ENCODE measurements at regions not wholly inside any gene's neighbourhood (a gene's known extent, or its start where the extent isn't known, plus 50 kb on each side); places are given as distances from the start of the nearest gene placed in this dataset.
A peak's percentile ranks its signal among the peaks of the same experiment; 100 is the strongest.
"Not testable (repeated sequence)": the region's sequence is repeated elsewhere in the genome, so short reads cannot be mapped to it uniquely, and the experiment has no call there.

- not testable (repeated sequence) for DNase-seq
These were observed 94.4 kb downstream of the TRIM43 start for GRCh38 chr2:95686056-95686825.

DNA sequence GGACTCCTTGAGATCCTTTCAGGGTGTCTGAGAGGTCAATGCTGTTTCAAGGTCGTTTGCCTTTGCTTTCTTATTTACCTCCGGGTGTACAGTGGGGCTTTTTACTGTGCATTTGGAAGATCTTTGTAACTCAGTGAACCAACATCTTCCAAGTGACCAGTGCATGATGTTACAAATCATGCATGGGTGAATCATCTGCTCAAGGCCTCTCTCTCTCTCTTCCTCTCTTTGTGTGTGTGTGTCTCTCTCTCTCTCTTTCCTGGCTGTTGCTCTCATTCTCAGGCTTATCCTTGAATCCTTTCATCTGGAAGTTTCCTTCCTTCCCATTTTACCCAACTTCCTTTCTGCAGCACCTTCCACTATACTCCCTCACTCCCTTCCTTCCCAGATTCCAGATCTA is 96.1 kb downstream of the TRIM43 start:
- not testable (repeated sequence) for DNase-seq

DNA sequence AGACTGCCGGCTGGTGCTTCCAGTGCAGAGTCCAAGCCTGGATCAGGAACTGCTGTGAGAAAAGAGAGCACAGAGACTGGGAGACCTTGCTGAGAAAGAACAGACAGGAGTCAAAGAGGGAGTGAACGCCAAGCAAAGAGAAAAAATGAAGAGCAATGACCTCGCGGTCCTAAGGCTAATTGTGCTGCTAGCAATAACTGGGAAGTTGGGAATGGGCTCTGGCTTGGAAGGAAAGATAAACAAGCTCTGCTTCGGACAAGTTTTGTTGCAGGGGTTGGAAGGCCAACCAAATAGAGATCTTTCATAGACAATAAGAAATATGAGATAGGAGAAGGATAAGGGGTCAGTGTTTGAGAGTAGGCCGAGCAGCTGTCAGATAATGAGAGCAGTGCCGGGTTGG is 99.4 kb downstream of the TRIM43 start:
- not testable (repeated sequence) for DNase-seq

DNA sequence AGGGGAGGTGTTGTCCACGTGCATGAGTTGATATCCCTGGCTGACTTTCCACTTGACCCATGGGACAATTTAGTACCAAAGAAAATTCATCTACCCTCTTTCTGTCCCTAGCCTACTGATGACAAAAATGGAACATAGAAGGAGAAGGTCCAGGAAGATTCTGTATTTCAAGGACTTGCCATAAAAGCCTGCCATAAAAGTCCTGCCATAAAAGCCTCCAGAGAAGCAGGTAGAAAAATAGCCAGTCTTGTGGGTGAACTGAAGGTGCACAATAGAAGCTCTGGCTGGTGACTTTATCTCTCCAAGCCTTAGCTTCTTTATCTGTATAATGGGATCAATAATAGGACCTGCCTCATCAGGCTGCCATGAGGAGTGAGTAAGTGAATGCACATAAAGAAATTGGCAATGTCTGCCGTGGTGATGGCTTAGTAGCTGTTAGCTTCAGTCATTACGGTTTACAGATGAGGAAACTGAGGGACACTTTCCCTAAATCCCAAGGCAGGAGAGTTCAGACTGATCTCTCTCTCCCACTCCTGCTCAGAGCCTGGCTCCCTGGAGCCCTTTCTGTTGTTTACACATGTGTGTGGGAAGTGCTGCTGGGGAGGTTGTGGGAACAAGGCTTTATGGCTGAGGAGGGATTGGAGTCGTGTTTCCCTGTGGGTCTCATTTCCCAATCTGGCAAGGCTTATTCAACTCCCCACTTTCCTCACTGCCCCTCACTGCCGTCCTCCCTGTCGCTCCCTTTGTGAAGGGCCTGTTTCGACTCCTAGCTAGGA is 101.5 kb downstream of the TRIM43 start:
- DNase-seq, result not testable (repeated sequence)

GRCh38 chr2:95695613-95696012 is 103.8 kb downstream of the TRIM43 start:
- no peak for DNase-seq

- DNase-seq, result no peak
These were observed 106.3 kb downstream of the TRIM43 start for GRCh38 chr2:95698146-95698545.

- DNase-seq, result not testable (repeated sequence)
These were observed 107.7 kb downstream of the TRIM43 start for GRCh38 chr2:95699201-95700184.

GRCh38 chr2:95700519-95700918 is 108.7 kb downstream of the TRIM43 start:
- DNase-seq, result peak in 3 of 14 donors; percentile 4 to 29 (median 6)

DNA sequence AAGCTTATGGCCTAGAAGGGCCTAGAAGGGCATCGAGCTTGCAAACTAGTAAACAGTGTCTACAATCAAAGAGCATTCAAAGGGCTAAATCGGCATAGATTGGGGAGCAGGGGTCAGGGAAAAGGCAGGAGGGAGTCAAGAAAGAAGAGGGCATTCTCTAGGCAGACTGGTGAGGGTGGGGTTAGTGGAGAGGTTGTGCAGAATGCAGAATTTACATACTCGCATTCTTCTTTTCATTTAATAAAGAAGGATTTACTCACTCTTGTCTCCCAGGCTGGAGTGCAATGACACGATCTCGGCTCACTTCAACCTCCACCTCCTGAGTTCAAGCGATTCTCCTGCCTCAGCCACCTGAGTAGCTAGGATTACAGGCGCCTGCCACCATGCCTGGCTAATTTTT is 110.7 kb downstream of the TRIM43 start:
- no peak for DNase-seq

GRCh38 chr2:95707161-95707560 is 115.4 kb downstream of the TRIM43 start:
- DNase-seq, result peak in 1 of 14 donors; percentile 35

DNA sequence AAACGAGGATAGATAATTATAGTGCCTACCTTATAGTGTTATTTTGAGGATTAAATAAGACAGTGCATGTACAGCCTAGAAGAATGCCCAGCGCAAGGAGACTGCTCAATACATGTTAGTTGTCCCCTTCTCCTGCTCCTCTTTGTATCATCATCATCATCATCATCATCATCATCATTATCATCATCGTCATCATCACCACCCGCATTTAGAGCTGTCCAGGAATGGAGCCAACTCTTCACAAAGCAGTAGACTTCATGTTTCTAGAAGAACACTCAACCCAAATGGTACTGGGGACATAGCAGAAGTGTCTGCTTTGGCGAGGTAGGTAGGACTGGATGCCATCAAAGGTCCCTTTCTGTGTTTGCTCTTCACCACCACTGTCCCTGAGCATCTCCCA is 116.0 kb downstream of the TRIM43 start:
- no peak for DNase-seq

GRCh38 chr2:95709831-95710230 is 118.0 kb downstream of the TRIM43 start:
- DNase-seq, result no peak

- DNase-seq, result not testable (repeated sequence)
These were observed 121.8 kb downstream of the TRIM43 start for GRCh38 chr2:95713470-95714177.

- DNase-seq, result not testable (repeated sequence)
These were observed 122.6 kb downstream of the TRIM43 start for GRCh38 chr2:95714398-95714797.

- DNase-seq, result no peak
These were observed 127.8 kb downstream of the TRIM43 start for GRCh38 chr2:95719473-95720060.

DNA sequence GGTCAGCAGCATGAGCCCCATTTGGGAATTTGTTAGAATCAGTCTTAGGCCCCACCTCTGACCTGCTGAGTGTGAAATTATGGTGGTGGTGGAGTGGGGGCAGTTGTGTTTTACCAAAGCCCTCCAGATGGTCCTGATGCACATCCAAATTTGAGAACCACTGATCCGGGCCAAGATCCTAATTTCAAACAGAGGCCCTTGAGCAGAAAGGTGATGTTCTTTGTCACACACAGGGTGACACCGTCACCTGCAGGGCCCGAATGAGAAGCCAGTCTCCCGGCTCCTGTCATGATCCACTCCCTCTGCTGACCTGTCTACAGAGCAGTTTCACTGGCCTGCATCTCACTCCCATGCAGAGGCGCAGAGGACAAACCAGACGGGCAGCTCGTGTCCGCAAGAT is 129.9 kb downstream of the TRIM43 start:
- DNase-seq, result no peak

GRCh38 chr2:95722131-95722697 is 130.4 kb downstream of the TRIM43 start:
- no peak for DNase-seq

- DNase-seq, result not testable (repeated sequence)
These were observed 131.9 kb downstream of the TRIM43 start for GRCh38 chr2:95723627-95724210.

GRCh38 chr2:95725191-95725590 is 133.4 kb downstream of the TRIM43 start:
- DNase-seq, result not testable (repeated sequence)

DNA sequence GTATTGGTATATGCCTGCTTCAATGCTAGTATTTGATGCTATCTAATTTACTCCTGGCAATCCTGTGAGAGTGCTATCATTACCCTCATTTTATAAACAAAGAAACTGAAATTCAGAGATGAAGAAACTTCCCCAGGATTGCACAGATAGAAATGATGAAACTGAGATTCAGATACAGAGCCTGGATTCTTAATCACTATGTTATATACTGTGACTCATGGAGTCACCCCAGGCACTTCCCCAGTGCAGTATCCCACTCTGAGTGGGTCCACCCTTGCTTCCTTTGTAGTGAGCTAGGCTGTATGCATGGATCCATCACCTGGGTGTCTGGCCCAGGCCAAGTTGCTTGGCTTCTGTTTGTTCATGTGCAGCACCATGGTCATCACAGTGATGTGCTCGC is 133.9 kb downstream of the TRIM43 start:
- DNase-seq, result not testable (repeated sequence)

DNA sequence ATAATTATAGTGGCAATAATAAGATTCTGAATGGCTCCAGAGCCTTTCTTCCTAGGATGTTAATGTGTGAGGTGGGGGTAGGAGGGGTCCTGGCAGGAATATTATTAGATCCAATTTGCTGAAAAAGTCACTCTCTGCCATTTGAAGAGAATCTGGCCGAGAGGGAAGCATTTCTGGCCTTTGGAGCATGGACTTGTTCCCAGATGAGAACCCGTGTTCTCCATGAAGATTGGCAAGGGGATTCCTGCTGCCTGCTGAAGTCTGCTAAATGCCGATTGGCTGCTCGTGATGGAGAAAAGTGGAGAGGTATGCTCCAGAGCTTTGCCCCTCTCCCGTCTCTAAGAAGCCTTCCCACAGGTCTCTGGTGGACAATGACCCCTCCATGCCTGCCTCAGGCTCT is 135.6 kb downstream of the TRIM43 start:
- DNase-seq, result peak in 1 of 14 donors; percentile 7

Data from C1 segment of cervical spinal cord (tissue), 14 donors.